ENCODE measurements at regions not wholly inside any gene's neighbourhood (a gene's known extent, or its start where the extent isn't known, plus 50 kb on each side); places are given as distances from the start of the nearest gene placed in this dataset.
A peak's percentile ranks its signal among the peaks of the same experiment; 100 is the strongest.

- no peak overlapping the region for H3K4me3 ChIP-seq
- H3K27ac ChIP-seq: no peak overlapping the region
- H3K27me3 ChIP-seq: no peaks in the 10 kb centered on the region
- no peaks in the 10 kb centered on the region for H3K4me1 ChIP-seq
- no peaks in the 10 kb centered on the region for H3K36me3 ChIP-seq
- no peaks in the 10 kb centered on the region for H3K9me3 ChIP-seq
- TF ChIP-seq CTCF (IDR thresholded peaks at IDR 0.05) (no peak), EP300 (IDR thresholded peaks at IDR 0.05) (no peak), POLR2A (IDR thresholded peaks at IDR 0.05) (no peak)
- no peak for DNase-seq (ENCODE audit: low spot score in 2 of 2)
These were observed 188.0 kb upstream of the SASH1 start for GRCh38 chr6:148154668-148155067.

- DNase-seq (ENCODE audit: low spot score in 2 of 2): no peak
- Histone ChIP-seq H3K27me3 (no peaks in the 10 kb centered on the region), H3K9me3 (no peaks in the 10 kb centered on the region), H3K36me3 (no peaks in the 10 kb centered on the region), H3K4me3 (no peak overlapping the region), H3K27ac (no peak overlapping the region), H3K4me1 (no peaks in the 10 kb centered on the region)
- 84 to 89% methylated on average over 6 of the region's 6 CpGs for WGBS, 2 donors
- TF ChIP-seq EP300 (IDR thresholded peaks at IDR 0.05) (no peak), POLR2A (IDR thresholded peaks at IDR 0.05) (no peak), CTCF (IDR thresholded peaks at IDR 0.05) (no peak)
These were observed 187.3 kb upstream of the SASH1 start for GRCh38 chr6:148155293-148155692.

GRCh38 chr6:148157841-148158240, 184.8 kb upstream of the SASH1 start:
- no peak for DNase-seq (ENCODE audit: low spot score in 2 of 2)
- Histone ChIP-seq H3K36me3 (no peaks in the 10 kb centered on the region), H3K27me3 (no peaks in the 10 kb centered on the region), H3K4me1 (no peaks in the 10 kb centered on the region), H3K4me3 (no peak overlapping the region), H3K9me3 (no peaks in the 10 kb centered on the region), H3K27ac (no peak overlapping the region)
- 87 to 91% methylated on average over 4 of the region's 4 CpGs for WGBS, 2 donors
- TF ChIP-seq EP300 (IDR thresholded peaks at IDR 0.05) (no peak), CTCF (IDR thresholded peaks at IDR 0.05) (no peak), POLR2A (IDR thresholded peaks at IDR 0.05) (no peak)

- Histone ChIP-seq H3K27me3 (no peaks in the 10 kb centered on the region), H3K27ac (no peak overlapping the region), H3K9me3 (no peaks in the 10 kb centered on the region), H3K4me3 (no peak overlapping the region), H3K36me3 (no peaks in the 10 kb centered on the region), H3K4me1 (no peaks in the 10 kb centered on the region)
- 43 to 44% methylated on average over 4 of the region's 4 CpGs for WGBS, 2 donors
- TF ChIP-seq EP300 (IDR thresholded peaks at IDR 0.05) (no peak), POLR2A (IDR thresholded peaks at IDR 0.05) (no peak), CTCF (IDR thresholded peaks at IDR 0.05) (no peak)
- DNase-seq (ENCODE audit: low spot score in 2 of 2): no peak
These were observed 178.0 kb upstream of the SASH1 start for GRCh38 chr6:148164645-148165044.

GRCh38 chr6:148166339-148166968, 176.2 kb upstream of the SASH1 start:
- WGBS, 2 donors: 31% methylated on average over 6 of the region's 6 CpGs
- no peak overlapping the region for H3K4me3 ChIP-seq
- no peak overlapping the region for H3K27ac ChIP-seq
- no peaks in the 10 kb centered on the region for H3K27me3 ChIP-seq
- no peaks in the 10 kb centered on the region for H3K9me3 ChIP-seq
- DNase-seq (ENCODE audit: low spot score in 2 of 2): peak in 1 of 2 donors; percentile 42
- TF ChIP-seq EP300 (IDR thresholded peaks at IDR 0.05) (no peak), POLR2A (IDR thresholded peaks at IDR 0.05) (no peak), CTCF (IDR thresholded peaks at IDR 0.05) (peak; percentile 49 to 68 (median 61))
- H3K4me1 ChIP-seq: no peaks in the 10 kb centered on the region
- no peaks in the 10 kb centered on the region for H3K36me3 ChIP-seq

Data from tibial nerve (tissue), 4 donors.